SJCRH30 (cell line): ENCODE measurements at regions not wholly inside any gene's neighbourhood (a gene's known extent, or its start where the extent isn't known, plus 50 kb on each side); places are given as distances from the start of the nearest gene placed in this dataset.

ENCODE experiments used
- DNase-seq, 2 experiments: peaks; one replicate each; pipeline ENCODE4 v3.0.0-alpha.2; 2015 to 2020
- H3K27ac ChIP-seq: fragments of 250-450 bp; sonication (Bioruptor Pico); 2 replicates; pipeline ENCODE4 v1.5.1; 2020; ENCODE audit warnings: mild to moderate bottlenecking, moderate library complexity
- H3K27me3 ChIP-seq: fragments of 250-450 bp; sonication (Bioruptor Pico); 2 replicates; pipeline ENCODE4 v1.5.1; 2020; ENCODE audit warnings: mild to moderate bottlenecking, moderate library complexity
- H3K36me3 ChIP-seq: fragments of 250-450 bp; sonication (Bioruptor Pico); 2 replicates; pipeline ENCODE4 v1.5.1; 2020; ENCODE audit warnings: mild to moderate bottlenecking, moderate library complexity
- H3K4me1 ChIP-seq: fragments of 250-450 bp; sonication (Bioruptor Pico); 2 replicates; pipeline ENCODE4 v1.5.1; 2020; ENCODE audit warnings: mild to moderate bottlenecking, moderate library complexity
- H3K4me3 ChIP-seq: fragments of 250-450 bp; sonication (Bioruptor Pico); 2 replicates; pipeline ENCODE4 v1.5.1; 2020; ENCODE audit warnings: mild to moderate bottlenecking, moderate library complexity
- H3K9me3 ChIP-seq: fragments of 250-450 bp; sonication (Bioruptor Pico); replicated peaks from 2 replicates; pipeline ENCODE4 v1.5.1; 2020; ENCODE audit warnings: mild to moderate bottlenecking, moderate library complexity

- no peak overlapping the region for H3K4me3 ChIP-seq
Observed at GRCh38 chr3:105923140-105923539, 54.3 kb upstream of the CBLB start.

GRCh38 chr3:105927741-105928140, 58.9 kb upstream of the CBLB start:
- DNase-seq: no peak
- H3K27ac ChIP-seq: no peak overlapping the region
- no peaks in the 10 kb centered on the region for H3K36me3 ChIP-seq
- no peaks in the 10 kb centered on the region for H3K4me1 ChIP-seq
- H3K4me3 ChIP-seq: no peak overlapping the region
- no peaks in the 10 kb centered on the region for H3K27me3 ChIP-seq
- no peaks in the 10 kb centered on the region for H3K9me3 ChIP-seq

More at GRCh38 chr3:105923140-105923539, 54.3 kb upstream of the CBLB start:
- no peaks in the 10 kb centered on the region for H3K27me3 ChIP-seq
- H3K36me3 ChIP-seq: no peaks in the 10 kb centered on the region
- H3K27ac ChIP-seq: no peak overlapping the region
- no peak for DNase-seq
- no peaks in the 10 kb centered on the region for H3K4me1 ChIP-seq
- no peaks in the 10 kb centered on the region for H3K9me3 ChIP-seq

- DNase-seq: no peak
- peaks cover 2% of the 10 kb centered on the region; the same call in 1 of the 2 replicates for H3K9me3 ChIP-seq
- no peaks in the 10 kb centered on the region for H3K27me3 ChIP-seq
- no peak overlapping the region for H3K27ac ChIP-seq
- H3K4me1 ChIP-seq: peaks cover 14% of the 10 kb centered on the region
- H3K36me3 ChIP-seq: no peaks in the 10 kb centered on the region
- no peak overlapping the region for H3K4me3 ChIP-seq
Observed at GRCh38 chr3:105930733-105931132, 61.9 kb upstream of the CBLB start.

GRCh38 chr3:105931500-105931899, 62.7 kb upstream of the CBLB start:
- Histone ChIP-seq H3K36me3 (no peaks in the 10 kb centered on the region), H3K4me3 (no peak overlapping the region), H3K27ac (no peak overlapping the region), H3K27me3 (no peaks in the 10 kb centered on the region), H3K9me3 (peaks cover 4% of the 10 kb centered on the region; the same call in 1 of the 2 replicates), H3K4me1 (peaks cover 14% of the 10 kb centered on the region)
- no peak for DNase-seq

- Histone ChIP-seq H3K4me1 (peaks cover 14% of the 10 kb centered on the region), H3K36me3 (no peaks in the 10 kb centered on the region), H3K9me3 (peaks cover 4% of the 10 kb centered on the region; the same call in 1 of the 2 replicates), H3K27ac (peak overlapping the region; percentile 42), H3K4me3 (no peak overlapping the region; the same call in 1 of the 2 replicates), H3K27me3 (no peaks in the 10 kb centered on the region)
- peak; percentile 42 to 80 for DNase-seq
Observed at GRCh38 chr3:105933871-105934270, 65.1 kb upstream of the CBLB start.

GRCh38 chr3:105938101-105938500, 69.3 kb upstream of the CBLB start:
- peaks cover 4% of the 10 kb centered on the region; the same call in 1 of the 2 replicates for H3K9me3 ChIP-seq
- no peaks in the 10 kb centered on the region for H3K36me3 ChIP-seq
- peak in 1 of 2 experiments; percentile 27 for DNase-seq
- no peaks in the 10 kb centered on the region for H3K27me3 ChIP-seq
- no peak overlapping the region for H3K27ac ChIP-seq
- peaks cover 12% of the 10 kb centered on the region for H3K4me1 ChIP-seq
- H3K4me3 ChIP-seq: no peak overlapping the region

- H3K4me1 ChIP-seq: peaks cover 6% of the 10 kb centered on the region
- H3K9me3 ChIP-seq: peaks cover 4% of the 10 kb centered on the region; the same call in 1 of the 2 replicates
- no peaks in the 10 kb centered on the region for H3K27me3 ChIP-seq
Observed at GRCh38 chr3:105938806-105939205, 70.0 kb upstream of the CBLB start.

GRCh38 chr3:105944276-105944675, 75.5 kb upstream of the CBLB start:
- Histone ChIP-seq H3K27me3 (no peaks in the 10 kb centered on the region), H3K4me3 (no peak overlapping the region), H3K9me3 (no peaks in the 10 kb centered on the region), H3K4me1 (no peaks in the 10 kb centered on the region), H3K27ac (no peak overlapping the region), H3K36me3 (no peaks in the 10 kb centered on the region)
- DNase-seq: no peak

More at GRCh38 chr3:105938806-105939205, 70.0 kb upstream of the CBLB start:
- H3K27ac ChIP-seq: no peak overlapping the region
- no peak for DNase-seq
- H3K4me3 ChIP-seq: no peak overlapping the region
- H3K36me3 ChIP-seq: no peaks in the 10 kb centered on the region

- H3K36me3 ChIP-seq: no peaks in the 10 kb centered on the region
- H3K27ac ChIP-seq: no peak overlapping the region
- H3K27me3 ChIP-seq: no peaks in the 10 kb centered on the region
- H3K4me1 ChIP-seq: no peaks in the 10 kb centered on the region
- no peak overlapping the region for H3K4me3 ChIP-seq
- H3K9me3 ChIP-seq: no peaks in the 10 kb centered on the region
- DNase-seq: no peak
Observed at GRCh38 chr3:105944721-105945120, 75.9 kb upstream of the CBLB start.

GRCh38 chr3:105948101-105948500, 79.3 kb upstream of the CBLB start:
- Histone ChIP-seq H3K27ac (no peak overlapping the region), H3K9me3 (no peaks in the 10 kb centered on the region), H3K4me3 (no peak overlapping the region), H3K27me3 (no peaks in the 10 kb centered on the region), H3K36me3 (no peaks in the 10 kb centered on the region), H3K4me1 (no peaks in the 10 kb centered on the region)
- DNase-seq: no peak

- no peak overlapping the region for H3K4me3 ChIP-seq
- no peaks in the 10 kb centered on the region; the same call in 1 of the 2 replicates for H3K4me1 ChIP-seq
- H3K27ac ChIP-seq: no peak overlapping the region
- no peaks in the 10 kb centered on the region for H3K27me3 ChIP-seq
- no peak for DNase-seq
- H3K36me3 ChIP-seq: no peaks in the 10 kb centered on the region
- H3K9me3 ChIP-seq: no peaks in the 10 kb centered on the region
Observed at GRCh38 chr3:105950881-105951600, 82.2 kb upstream of the CBLB start.

GRCh38 chr3:105953831-105954230, 85.0 kb upstream of the CBLB start:
- Histone ChIP-seq H3K27me3 (no peaks in the 10 kb centered on the region), H3K9me3 (no peaks in the 10 kb centered on the region), H3K27ac (no peak overlapping the region), H3K4me1 (peaks cover 4% of the 10 kb centered on the region), H3K36me3 (no peaks in the 10 kb centered on the region), H3K4me3 (no peak overlapping the region)
- no peak for DNase-seq

GRCh38 chr3:105956306-105956705, 87.5 kb upstream of the CBLB start:
- H3K27me3 ChIP-seq: no peaks in the 10 kb centered on the region
- no peaks in the 10 kb centered on the region for H3K9me3 ChIP-seq
- no peak overlapping the region for H3K27ac ChIP-seq
- peaks cover 4% of the 10 kb centered on the region for H3K4me1 ChIP-seq
- no peaks in the 10 kb centered on the region for H3K36me3 ChIP-seq
- H3K4me3 ChIP-seq: no peak overlapping the region
- no peak for DNase-seq

GRCh38 chr3:105957722-105958121, 88.9 kb upstream of the CBLB start:
- Histone ChIP-seq H3K36me3 (no peaks in the 10 kb centered on the region), H3K27me3 (no peaks in the 10 kb centered on the region), H3K9me3 (no peaks in the 10 kb centered on the region), H3K4me3 (no peak overlapping the region), H3K4me1 (peaks cover 4% of the 10 kb centered on the region), H3K27ac (no peak overlapping the region)
- no peak for DNase-seq

- no peaks in the 10 kb centered on the region for H3K9me3 ChIP-seq
- no peak overlapping the region for H3K27ac ChIP-seq
- H3K4me1 ChIP-seq: peaks cover 4% of the 10 kb centered on the region
- no peaks in the 10 kb centered on the region for H3K36me3 ChIP-seq
- H3K27me3 ChIP-seq: no peaks in the 10 kb centered on the region
- DNase-seq: peak in 1 of 2 experiments; percentile 28
- H3K4me3 ChIP-seq: no peak overlapping the region
Observed at GRCh38 chr3:105958237-105959000, 89.6 kb upstream of the CBLB start.
